ENCODE measurements at regions not wholly inside any gene's neighbourhood (a gene's known extent, or its start where the extent isn't known, plus 50 kb on each side); places are given as distances from the start of the nearest gene placed in this dataset.

- H3K36me3 ChIP-seq (ENCODE audit: control insufficient read depth in 2 of 2, insufficient read depth in 1 of 2, low read length in 2 of 2), result no peaks in the 10 kb centered on the region
- no peak overlapping the region for H3K4me3 ChIP-seq (ENCODE audit: low read depth, low read length)
- ChIA-PET CTCF (interaction anchor here (0.7 kb wide), 1 partner anchor 28 kb away, joined by 3 read pairs; no protein-coding TSS in a partner anchor), POLR2A (no interaction called here)
- no peak for TF ChIP-seq PRDM10 (tag by site-specific recombination; IDR thresholded peaks at IDR 0.05)
- no peak for TF ChIP-seq ZBTB10 (tag by site-specific recombination; IDR thresholded peaks at IDR 0.05)
- no peak for TF ChIP-seq KLF16 (tag by site-specific recombination; IDR thresholded peaks at IDR 0.05)
- TF ChIP-seq ZNF544 (tag by site-specific recombination; IDR thresholded peaks at IDR 0.05), result no peak
- TF ChIP-seq ZNF362 (tag by site-specific recombination; IDR thresholded peaks at IDR 0.05), result no peak
- TF ChIP-seq ZNF394 (tag by site-specific recombination; IDR thresholded peaks at IDR 0.05; ENCODE audit: borderline replicate concordance), result no peak
- TF ChIP-seq ZNF433 (tag by site-specific recombination; IDR thresholded peaks at IDR 0.05; ENCODE audit: low read depth), result no peak
- TF ChIP-seq ZNF16 (tag by site-specific recombination; IDR thresholded peaks at IDR 0.05; ENCODE audit: low read depth), result no peak
- TF ChIP-seq YY2 (tag by site-specific recombination; IDR thresholded peaks at IDR 0.05), result no peak
- TF ChIP-seq ZNF211 (tag by site-specific recombination; IDR thresholded peaks at IDR 0.05; ENCODE audit: low read depth), result no peak
- TF ChIP-seq GFI1B (tag by site-specific recombination; IDR thresholded peaks at IDR 0.05), result no peak
- TF ChIP-seq REST (tag by site-specific recombination; IDR thresholded peaks at IDR 0.05), result no peak
- TF ChIP-seq ZNF654 (tag by site-specific recombination; IDR thresholded peaks at IDR 0.05; ENCODE audit: low read depth), result no peak
- TF ChIP-seq ZNF223 (tag by site-specific recombination; IDR thresholded peaks at IDR 0.05), result no peak
- no peak for TF ChIP-seq AEBP2 (tag by site-specific recombination; IDR thresholded peaks at IDR 0.05; ENCODE audit: borderline replicate concordance)
- no peaks in the 10 kb centered on the region for H3K4me1 ChIP-seq (ENCODE audit: control insufficient read depth, insufficient read depth, low read length)
- H3K27ac ChIP-seq (ENCODE audit: extremely low read depth, low read depth, low read length), result no peak overlapping the region
- H3K9me3 ChIP-seq (ENCODE audit: control insufficient read depth, insufficient read depth, low read depth, low read length), result no peaks in the 10 kb centered on the region
Measured at GRCh38 chr13:69556540-69557196, 551.0 kb upstream of the ATXN8OS start.
